GM19043 (cell line): ENCODE measurements at regions not wholly inside any gene's neighbourhood (a gene's known extent, or its start where the extent isn't known, plus 50 kb on each side); places are given as distances from the start of the nearest gene placed in this dataset.
"Not testable (repeated sequence)": the region's sequence is repeated elsewhere in the genome, so short reads cannot be mapped to it uniquely, and the experiment has no call there.

Experiments used
- ATAC-seq: cut with Tn5 transposase; IDR thresholded peaks from one replicate; pipeline ENCODE4 v1.9.1; 2021; ENCODE audit warnings: low read depth; ENCODE audit not compliant: unreplicated experiment

DNA sequence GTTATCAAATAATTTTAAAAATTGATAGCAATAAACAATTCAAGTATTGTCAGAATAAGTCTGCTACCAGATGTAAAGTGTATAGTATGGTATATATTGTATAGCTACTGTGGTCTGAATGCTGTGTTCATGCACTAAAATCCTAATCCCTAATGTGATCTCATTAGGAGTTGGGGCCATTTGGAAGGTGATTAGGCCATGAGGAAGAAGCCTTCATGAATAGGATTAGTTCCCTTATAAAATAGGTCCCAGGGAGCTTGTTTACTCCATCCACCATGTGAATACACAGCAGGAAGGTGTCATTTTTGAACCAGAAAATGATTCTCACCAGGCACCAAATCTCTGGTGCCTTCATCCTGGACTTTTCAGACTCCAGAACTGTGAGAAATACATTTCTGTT, 363.0 kb upstream of the CNTN5 start:
- ATAC-seq: no peak

DNA sequence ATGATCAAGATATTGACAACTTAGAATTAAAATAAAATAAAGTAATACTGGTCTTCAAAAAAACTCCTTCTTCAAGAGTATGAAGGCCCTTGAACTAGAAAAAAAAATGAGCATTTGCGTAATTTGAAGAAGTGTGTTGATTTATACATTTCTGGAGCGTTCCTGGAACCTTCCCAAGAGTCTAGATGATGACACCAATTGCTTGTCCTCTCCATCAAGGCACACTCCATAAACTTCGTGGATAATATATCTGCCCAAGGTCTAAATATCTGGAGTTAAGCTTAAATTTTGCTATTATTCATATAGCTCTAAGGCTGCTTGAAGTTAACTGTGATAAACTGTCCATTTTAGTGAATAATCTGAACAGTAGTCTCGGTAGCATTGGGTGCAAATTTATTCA, 361.3 kb upstream of the CNTN5 start:
- no peak for ATAC-seq

DNA sequence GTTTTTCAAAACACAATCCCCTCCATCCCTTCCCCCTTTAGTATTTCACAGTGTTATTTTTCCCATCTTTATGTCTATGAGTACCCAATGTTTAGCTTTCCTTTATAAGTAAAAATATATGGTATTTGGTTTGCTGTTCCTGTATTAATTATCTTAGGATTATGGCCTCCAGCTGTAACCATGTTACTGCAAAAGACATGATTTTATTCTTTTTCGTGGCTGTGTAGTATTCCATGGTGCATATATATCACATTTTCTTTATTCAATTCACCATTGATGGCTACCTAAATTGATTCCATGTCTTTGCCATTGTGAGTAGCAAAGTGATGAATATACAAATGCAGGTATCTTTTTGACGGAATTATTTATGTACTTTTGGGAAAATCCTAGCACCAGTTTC, 346.4 kb upstream of the CNTN5 start:
- ATAC-seq: no peak

DNA sequence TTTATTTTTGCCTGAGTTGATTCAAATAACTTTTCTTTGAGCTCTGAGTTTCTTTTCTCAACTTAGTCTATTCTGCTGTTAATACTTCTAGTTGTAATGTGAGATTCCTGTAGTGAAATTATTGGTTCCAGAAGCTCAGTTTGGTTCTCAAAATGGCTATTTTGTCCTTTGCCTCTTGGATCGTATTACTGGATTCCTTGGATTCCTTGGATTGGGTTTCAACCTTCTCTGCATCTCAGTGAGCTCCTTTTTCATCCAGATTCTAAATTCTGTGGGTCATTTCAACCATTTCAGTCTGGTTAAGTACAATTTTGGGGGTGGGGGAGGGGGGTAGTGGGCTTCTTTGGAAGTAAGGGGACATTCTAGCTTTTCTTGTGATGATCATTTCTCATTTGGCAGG, 341.1 kb upstream of the CNTN5 start:
- no peak for ATAC-seq

DNA sequence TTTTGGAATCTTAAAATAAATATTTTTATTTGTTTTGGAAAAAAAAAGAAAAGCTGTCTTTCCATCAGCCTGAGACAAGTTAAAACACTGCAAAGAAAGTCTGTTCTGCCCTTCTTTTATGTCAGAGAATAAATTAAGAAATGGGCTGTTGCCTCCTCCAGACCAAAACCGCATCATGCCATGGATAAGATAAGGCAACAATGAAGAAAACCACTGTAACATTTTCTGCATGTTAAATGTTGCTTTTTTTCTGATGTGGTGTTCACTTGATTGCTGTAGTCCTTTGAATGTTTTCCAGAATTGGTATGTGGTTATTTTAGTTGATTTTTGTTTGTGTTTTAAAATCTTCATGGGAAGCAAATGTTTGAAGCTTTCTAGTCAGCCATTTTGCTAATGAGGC, 319.2 kb upstream of the CNTN5 start:
- no peak for ATAC-seq

DNA sequence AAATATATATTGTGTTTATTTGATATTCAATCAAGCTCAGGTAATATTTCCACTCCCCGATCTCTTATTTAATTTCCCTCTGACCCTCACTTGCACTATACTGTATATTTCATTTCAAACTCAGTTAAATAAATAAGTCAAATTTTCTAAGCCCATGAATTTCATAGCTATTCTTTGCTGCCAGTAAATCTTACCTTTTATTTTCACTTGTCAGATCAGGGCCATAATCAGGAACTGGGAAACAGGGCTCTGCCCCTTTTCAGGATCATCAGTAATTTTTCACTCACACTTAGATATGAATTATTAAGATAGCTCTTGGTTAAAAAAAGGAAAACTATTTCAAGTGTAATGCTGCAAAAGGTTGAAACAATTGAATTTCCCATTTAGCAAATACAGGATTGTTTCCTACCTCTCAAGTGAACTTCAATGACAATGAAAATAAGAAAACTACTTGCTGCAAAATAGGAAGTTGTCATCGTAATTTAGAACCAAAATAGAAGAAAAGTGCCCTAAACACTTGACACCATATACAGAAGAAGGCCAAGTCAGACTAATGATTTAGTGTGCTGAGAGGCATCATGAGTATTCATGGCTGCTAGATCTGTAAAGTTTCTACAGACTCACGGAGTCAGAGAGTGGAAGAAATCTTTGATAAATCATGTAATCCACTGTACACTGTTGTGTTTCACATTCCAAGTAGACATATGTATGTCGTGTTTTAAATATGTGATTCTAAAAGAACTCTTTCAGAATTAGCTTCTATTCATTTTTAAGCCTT, 316.8 kb upstream of the CNTN5 start:
- no peak for ATAC-seq

DNA sequence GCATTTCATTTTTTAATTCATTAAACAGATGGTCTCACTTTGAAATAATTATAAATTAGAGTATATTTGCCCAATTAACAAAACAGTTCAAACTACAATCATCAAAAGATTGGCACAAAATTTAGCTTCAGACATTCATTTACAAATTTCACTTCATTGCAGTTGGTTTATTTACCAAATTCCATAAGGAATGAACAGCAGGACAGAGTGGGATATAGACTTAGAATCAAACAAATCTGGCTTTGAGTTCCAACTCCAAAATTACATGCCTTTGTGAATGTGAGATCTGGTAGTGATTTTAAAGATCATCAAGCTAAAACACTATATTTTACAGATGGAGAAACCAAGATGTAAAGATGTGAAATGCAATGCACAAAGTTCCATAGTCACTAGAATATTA, 310.7 kb upstream of the CNTN5 start:
- no peak for ATAC-seq

DNA sequence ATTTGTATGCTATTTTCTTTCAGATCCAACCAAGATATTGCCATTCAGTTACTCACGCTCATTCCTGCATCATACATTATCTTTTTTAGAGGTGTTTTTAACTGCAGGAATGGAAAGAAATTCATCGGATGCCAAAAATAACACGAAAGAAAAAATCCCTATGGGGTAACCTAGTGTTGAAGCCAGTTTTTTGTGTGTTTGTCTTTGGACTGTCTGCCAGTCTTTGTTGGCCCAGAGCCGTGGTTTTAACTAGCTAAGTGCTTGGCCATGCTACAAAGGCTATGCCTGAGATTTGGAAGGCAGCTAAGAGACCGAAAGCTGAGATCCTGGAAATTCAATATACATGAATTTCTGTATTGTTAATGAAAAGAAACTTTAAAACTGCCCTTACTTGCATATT, 309.8 kb upstream of the CNTN5 start:
- no peak for ATAC-seq

DNA sequence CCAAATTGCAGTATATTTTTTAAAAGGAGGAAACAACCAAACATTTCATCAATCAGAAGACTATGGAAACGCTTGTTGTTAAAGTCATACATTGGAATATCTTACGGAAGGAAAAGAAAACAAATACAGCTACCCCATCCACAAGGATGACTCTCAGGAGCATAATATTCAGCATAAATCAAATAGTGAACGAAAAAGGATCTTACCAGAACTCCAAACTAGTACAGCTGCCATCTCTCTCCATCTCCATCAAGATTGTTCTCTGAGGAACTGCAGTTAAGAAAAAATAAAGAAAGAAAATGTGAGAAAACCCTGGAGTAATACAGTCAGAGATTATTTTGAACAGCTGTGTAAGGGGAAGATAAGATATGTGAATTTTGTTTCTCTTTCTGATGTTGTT, 299.8 kb upstream of the CNTN5 start:
- ATAC-seq: no peak

DNA sequence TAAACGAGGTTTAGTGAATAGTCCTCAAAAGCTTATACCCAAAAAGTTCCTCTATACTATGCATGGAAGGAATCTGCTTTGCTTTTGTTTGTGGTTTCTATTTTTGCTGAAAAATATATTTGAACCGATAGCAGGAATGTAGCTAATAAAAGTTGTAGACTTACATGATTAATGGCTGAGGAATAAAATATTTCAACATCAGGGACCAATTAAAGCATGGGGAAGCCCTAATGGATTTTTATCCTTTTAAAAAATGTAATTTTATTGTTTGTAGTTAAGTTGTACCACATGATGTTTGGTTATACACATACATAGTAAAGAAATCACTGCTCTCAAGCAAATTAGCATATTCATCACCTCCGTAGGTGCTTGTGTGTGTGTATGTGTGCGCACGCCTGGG, 295.3 kb upstream of the CNTN5 start:
- no peak for ATAC-seq

DNA sequence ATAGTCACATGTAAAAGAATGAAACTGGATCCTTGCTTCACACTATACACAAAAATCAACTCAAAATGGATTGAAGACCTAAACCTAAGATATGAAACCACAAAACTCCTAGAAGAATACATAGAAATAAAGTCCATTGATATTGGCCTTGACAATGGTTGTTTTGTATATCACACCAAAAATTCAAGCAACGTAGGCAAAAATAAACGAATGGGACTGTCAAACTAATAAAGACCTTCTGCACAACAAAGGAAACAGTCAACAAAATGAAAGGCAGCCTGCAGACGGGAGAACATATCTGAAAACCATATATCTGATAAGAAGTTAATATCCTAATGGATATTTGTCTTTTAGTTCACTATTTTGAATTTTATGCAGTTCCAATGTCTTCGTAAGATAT, 292.3 kb upstream of the CNTN5 start:
- ATAC-seq: no peak

DNA sequence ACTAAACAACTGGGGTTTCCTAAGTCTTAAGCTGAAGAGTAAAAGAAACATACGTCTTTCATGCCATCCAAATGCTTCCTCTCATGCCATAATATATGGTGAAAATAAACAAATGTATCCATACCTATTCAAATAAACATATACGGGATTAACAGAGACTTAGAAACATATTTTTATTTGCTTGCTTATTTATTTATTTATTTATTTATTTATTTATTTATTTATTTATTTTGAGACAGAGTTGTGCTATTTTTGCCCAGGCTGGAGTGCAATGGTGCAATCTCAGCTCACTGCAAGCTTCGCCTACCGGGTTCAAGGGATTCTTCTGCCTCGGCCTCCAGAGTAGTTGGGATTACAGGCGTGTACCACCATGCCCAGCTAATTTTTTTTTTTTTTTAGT, 291.6 kb upstream of the CNTN5 start:
- no peak for ATAC-seq

DNA sequence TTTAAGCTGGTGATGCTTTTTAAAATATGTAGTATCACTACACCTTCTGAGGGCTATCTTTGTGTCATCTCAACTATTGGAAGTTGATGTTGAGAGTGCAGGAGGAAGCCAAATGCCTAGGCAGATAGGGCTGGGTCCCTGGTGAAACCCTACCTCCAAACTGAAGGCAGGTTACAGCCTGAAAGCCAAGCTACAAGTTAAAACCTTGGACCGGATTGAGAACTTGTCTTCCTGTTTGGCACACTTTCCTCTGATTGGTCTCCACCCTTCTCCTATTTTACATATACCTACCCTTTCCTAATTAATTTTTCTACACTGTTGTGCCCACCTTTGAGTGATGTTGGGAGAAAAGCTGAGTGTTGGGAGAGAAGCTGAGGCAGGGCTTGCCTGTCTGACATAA, 287.8 kb upstream of the CNTN5 start:
- ATAC-seq: no peak

DNA sequence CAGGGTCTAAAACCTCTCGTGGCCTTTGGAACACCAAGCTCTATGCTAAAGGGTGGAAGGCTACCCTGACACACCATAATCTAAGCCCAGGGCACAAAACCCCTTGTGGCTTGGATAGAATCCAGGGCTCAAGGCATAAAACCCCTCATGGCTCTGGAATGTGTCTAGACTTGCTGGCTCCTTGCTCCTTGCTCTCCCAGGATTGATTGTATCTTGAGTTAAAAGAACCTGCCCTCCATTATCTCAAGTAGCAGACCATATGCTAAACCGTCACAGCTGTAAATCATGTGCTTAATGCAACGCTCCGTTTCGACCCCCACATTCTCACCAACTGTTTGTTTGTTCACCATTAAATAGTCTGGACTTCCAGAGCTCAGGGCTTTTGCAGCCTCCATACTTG, 287.4 kb upstream of the CNTN5 start:
- ATAC-seq: not testable (repeated sequence)

DNA sequence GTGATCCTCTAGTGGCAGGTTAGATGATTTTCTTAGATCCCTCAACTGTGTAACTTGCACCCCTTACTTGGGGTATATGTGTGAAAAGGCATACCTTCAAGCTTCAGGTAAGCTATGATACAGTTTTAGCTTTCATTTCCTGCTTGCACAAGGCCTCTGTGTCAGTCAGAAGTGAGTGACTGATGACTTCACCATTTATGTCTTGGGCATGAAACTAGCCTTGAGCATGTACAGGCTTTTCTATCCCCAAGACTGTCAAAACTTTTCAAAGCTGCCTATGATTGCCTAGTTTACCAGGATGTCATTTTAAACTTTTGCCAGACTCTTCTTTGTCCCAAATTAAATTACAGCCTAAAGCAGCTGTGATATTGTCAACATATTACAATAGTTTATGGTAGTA, 286.1 kb upstream of the CNTN5 start:
- ATAC-seq: no peak

DNA sequence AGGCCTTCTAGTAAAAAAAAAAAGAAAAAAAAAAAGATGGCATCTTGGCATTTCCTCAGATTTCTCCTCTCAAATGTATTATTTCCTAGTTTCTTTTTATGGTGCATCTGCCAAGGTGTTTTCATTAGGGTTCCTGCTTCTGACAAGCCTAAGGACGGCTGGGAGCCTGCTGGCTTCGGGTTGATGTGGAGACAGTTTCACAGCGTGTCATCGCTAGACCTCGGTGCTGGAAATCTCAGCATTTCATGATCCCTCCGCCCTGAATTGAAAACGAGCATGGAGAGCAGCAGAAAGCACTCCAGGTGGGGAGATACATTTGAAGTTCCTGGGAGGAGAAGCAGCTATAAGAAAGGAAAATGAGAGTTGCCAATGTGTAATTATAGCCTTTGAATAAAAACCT, 283.9 kb upstream of the CNTN5 start:
- ATAC-seq: no peak

DNA sequence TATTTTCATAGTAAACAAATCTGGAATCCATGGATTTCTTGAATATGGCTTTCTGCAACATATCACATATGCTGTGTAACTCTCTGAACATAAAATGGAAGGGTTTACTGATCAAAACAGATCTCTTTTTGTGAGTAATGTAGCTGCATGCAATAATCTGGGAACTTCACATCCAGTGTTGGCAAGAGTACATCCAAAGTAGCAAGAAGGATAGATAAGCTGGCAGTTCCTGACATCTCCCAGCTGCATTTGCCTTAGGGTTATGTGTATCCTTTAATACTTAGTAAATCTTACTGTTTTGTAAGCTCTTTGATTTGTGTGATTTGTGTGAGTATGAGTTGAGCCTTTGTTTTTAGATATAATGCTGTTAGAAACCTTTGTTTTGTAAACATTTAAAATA, 280.4 kb upstream of the CNTN5 start:
- ATAC-seq: no peak

DNA sequence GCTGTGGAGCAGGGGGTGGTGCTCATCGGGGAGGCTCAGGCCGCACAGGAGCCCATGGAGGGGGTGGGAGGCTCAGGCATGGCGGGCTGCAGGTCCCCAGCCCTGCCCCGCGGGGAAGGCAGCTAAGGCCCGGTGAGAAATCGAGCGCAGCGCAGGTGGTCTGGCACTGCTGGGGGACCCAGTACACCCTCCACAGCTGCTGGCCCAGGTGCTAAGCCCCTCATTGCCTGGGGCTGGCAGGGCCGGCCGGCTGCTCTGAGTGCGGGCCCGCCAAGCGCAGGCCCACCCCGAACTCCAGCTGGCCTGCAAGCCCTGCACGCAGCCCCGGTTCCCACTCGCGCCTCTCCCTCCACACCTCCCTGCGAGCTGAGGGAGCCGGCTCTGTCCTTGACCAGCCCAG, 257.3 kb upstream of the CNTN5 start:
- ATAC-seq: not testable (repeated sequence)

DNA sequence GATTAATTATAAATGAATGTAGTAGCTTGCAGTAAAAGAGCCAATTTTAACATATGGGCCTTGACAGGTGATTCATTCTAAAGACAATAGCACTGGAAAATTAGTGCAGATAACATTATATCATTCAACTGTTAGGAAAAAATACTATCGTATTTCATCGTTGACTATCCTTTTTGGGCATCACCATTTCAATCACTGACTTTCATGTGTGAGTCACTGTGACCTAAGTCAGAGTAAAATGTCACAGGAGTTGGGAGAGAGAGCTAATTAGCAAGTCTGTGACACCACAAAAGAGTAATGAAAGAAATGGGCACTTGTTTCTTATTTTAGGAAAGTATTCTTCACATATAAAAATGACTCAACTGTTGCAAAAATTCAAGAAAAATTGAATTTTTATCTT, 253.8 kb upstream of the CNTN5 start:
- ATAC-seq: no peak

DNA sequence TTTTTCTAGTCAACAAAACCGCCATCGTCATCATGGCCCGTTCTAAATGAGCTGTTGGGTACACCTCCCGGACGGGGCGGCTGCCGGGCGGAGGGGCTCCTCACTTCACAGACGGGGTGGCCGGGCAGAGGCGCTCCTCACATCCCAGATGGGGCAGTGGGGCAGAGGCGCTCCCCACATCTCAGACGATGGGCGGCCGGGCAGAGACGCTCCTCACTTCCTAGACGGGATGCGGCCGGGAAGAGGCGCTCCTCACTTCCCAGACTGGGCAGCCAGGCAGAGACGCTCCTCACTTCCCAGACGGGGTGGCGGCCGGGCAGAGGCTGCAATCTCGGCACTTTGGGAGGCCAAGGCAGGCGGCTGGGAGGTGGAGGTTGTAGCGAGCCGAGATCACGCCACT, 250.7 kb upstream of the CNTN5 start:
- not testable (repeated sequence) for ATAC-seq

DNA sequence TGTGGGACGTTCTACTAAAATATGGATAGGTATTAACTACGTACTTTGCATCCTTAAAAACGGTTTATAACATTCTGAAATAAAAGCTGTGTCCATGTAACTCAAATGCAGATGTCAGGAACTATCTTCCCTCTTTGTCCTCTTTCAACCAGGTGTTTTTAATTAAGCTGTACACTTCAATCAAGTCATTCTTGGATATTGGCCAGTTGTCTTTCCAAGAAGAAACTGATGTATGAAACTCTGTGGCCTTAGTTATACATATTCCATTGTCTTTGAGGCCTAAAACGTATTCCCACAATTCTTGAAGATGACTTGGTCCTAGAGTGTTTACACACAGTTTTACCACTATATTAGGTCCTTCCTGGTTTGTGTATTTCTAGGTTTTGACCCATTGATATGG, 249.0 kb upstream of the CNTN5 start:
- no peak for ATAC-seq

DNA sequence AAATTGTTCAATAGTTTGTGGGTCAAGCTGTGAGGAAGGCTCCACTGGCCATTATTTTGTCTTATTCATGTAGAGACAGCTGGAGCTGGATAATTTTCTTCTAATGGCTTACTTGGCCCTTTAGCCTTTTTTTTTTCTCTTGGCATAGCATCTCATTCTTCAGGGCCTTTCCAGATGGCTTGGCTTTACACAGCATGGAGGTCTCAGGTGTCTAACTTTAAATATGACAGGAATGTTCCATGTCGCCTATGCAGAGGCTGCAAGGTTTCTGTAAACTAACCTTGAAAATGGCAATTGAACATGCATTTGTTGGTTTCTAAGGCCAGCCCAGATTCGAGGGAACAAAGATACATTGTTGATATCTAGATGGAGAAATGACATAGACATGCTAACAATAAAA, 247.9 kb upstream of the CNTN5 start:
- no peak for ATAC-seq

DNA sequence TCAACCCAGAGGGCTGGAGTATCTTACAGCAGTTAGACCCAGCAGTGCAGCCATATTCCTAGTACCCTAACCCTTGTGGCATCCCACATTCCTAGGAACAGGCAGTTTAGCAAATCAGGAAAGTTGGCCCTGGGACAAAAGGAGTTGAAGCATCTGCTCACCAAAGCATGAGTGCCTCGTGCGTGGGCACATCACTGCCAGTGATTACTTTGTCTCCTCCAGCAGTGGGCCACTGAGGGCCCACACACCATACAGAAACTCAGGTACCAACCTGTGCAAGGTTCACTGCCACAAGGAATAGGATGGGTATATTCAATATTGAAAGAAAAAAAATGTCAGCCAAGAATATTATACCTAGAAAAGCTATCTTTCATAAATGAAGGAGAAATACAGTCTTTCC, 227.5 kb upstream of the CNTN5 start:
- no peak for ATAC-seq
